GM23338 (cell line): ENCODE measurements at regions not wholly inside any gene's neighbourhood (a gene's known extent, or its start where the extent isn't known, plus 50 kb on each side); places are given as distances from the start of the nearest gene placed in this dataset.
"Not testable (repeated sequence)": the region's sequence is repeated elsewhere in the genome, so short reads cannot be mapped to it uniquely, and the experiment has no call there.

ENCODE experiments used
- ATAC-seq: fragments of 200-7000 bp; cut with Tn5 transposase; 3 replicates; pipeline ENCODE4 v1.9.1; 2020
- DNase-seq: peaks from one replicate; pipeline ENCODE4 v3.0.0-alpha.2; 2015; ENCODE audit warnings: low spot score
- H2AFZ ChIP-seq: fragments of 200-600 bp; sonication (generic); 2 replicates; pipeline ENCODE4 v1.8.0; 2016; ENCODE audit warnings: antibody characterized with exemption, mild to moderate bottlenecking, moderate library complexity
- H3F3A ChIP-seq: fragments of 200-600 bp; sonication (generic); replicated peaks from 2 replicates; pipeline ENCODE4 v1.8.0; 2017; ENCODE audit warnings: antibody characterized with exemption, mixed run types, low read depth
- H3K27ac ChIP-seq: fragments of 200-600 bp; sonication (generic); 2 replicates; pipeline ENCODE4 v1.6.1; 2016; ENCODE audit warnings: low read depth
- H3K27me3 ChIP-seq: fragments of 200-600 bp; sonication (generic); 2 replicates; pipeline ENCODE4 v1.8.0; 2016; ENCODE audit warnings: mild to moderate bottlenecking, mixed run types, moderate library complexity; ENCODE audit not compliant: insufficient read depth
- H3K36me3 ChIP-seq: fragments of 200-600 bp; sonication (generic); 2 replicates; pipeline ENCODE4 v1.8.0; 2016; ENCODE audit warnings: mild to moderate bottlenecking; ENCODE audit not compliant: insufficient read depth
- H3K4me1 ChIP-seq: fragments of 200-600 bp; sonication (generic); 2 replicates; pipeline ENCODE4 v1.8.0; 2016; ENCODE audit warnings: mild to moderate bottlenecking, moderate library complexity; ENCODE audit not compliant: insufficient read depth
- H3K4me2 ChIP-seq: fragments of 200-600 bp; sonication (generic); 2 replicates; pipeline ENCODE4 v1.7.1; 2017; ENCODE audit warnings: mixed run types
- H3K4me3 ChIP-seq: fragments of 200-600 bp; sonication (generic); 2 replicates; pipeline ENCODE4 v1.6.1; 2016; ENCODE audit warnings: mixed run types
- H3K79me2 ChIP-seq: fragments of 200-600 bp; sonication (generic); replicated peaks from 2 replicates; pipeline ENCODE4 v1.8.0; 2017; ENCODE audit warnings: mild to moderate bottlenecking; ENCODE audit not compliant: insufficient read depth
- H3K9me2 ChIP-seq: fragments of 200-600 bp; sonication (generic); 2 replicates; pipeline ENCODE4 v1.8.0; 2017; ENCODE audit not compliant: insufficient read depth
- H4K20me1 ChIP-seq: fragments of 200-600 bp; sonication (generic); replicated peaks from 2 replicates; pipeline ENCODE4 v1.8.0; 2017; ENCODE audit warnings: mild to moderate bottlenecking; ENCODE audit not compliant: insufficient read depth
- H3K27ac Mint-ChIP-seq: 2 replicates; pipeline ENCODE4 v1.8.0; 2020; ENCODE audit warnings: inconsistent platforms, mild to moderate bottlenecking, moderate library complexity, mixed read lengths
- H3K27me3 Mint-ChIP-seq: 3 replicates; pipeline ENCODE4 v1.8.0; 2022; ENCODE audit warnings: low read depth, mild to moderate bottlenecking, moderate library complexity, mixed read lengths, inconsistent platforms; ENCODE audit not compliant: insufficient read depth, poor library complexity
- H3K36me3 Mint-ChIP-seq: 3 replicates; pipeline ENCODE4 v1.8.0; 2021; ENCODE audit warnings: low read depth, mild to moderate bottlenecking, inconsistent platforms, moderate library complexity, mixed read lengths
- H3K4me1 Mint-ChIP-seq: 3 replicates; pipeline ENCODE4 v1.8.0; 2020; ENCODE audit warnings: mild to moderate bottlenecking, inconsistent platforms, mixed read lengths
- H3K4me3 Mint-ChIP-seq: 3 replicates; pipeline ENCODE4 v1.8.0; 2021; ENCODE audit warnings: moderate library complexity, mild to moderate bottlenecking, inconsistent platforms, mixed read lengths
- H3K9me3 Mint-ChIP-seq: 3 replicates; pipeline ENCODE4 v1.8.0; 2020; ENCODE audit warnings: moderate library complexity, mild to moderate bottlenecking, inconsistent platforms, mixed read lengths
- CTCF ChIP-seq, 2 experiments: fragments of 200-600 bp in 1 of 2; sonication (generic) in 1 of 2; conservative IDR thresholded peaks; 2 replicates each; pipeline versions ENCODE4 v1.5.1 to v1.6.1; 2016 to 2017; ENCODE audit warnings: antibody characterized with exemption in 2 of 2, low read depth in 2 of 2, mild to moderate bottlenecking in 2 of 2, moderate library complexity in 1 of 2
- EZH2 ChIP-seq: fragments of 200-600 bp; sonication (generic); IDR thresholded peaks from one replicate; pipeline ENCODE4 v1.8.0; 2017; ENCODE audit warnings: antibody characterized with exemption, mild to moderate bottlenecking, low read depth; ENCODE audit not compliant: unreplicated experiment
- EZH2phosphoT487 ChIP-seq: fragments of 200-600 bp; sonication (generic); IDR thresholded peaks from one replicate; pipeline ENCODE4 v1.8.1; 2018; ENCODE audit warnings: antibody characterized with exemption; ENCODE audit not compliant: unreplicated experiment
- STAT1 ChIP-seq: IDR thresholded peaks from one replicate; pipeline ENCODE4 v1.6.1; 2016; ENCODE audit warnings: antibody characterized with exemption; ENCODE audit not compliant: unreplicated experiment
- ZNF331 ChIP-seq: fragments of 250-450 bp; sonication (Bioruptor Pico); IDR thresholded peaks from 2 replicates; pipeline ENCODE4 v1.5.0; 2020; ENCODE audit warnings: low read depth, mild to moderate bottlenecking, moderate library complexity

GRCh38 chrX:42175843-42176242 is 252.5 kb upstream of the CASK start (continued):
- TF ChIP-seq EZH2phosphoT487: no peak
- no peak for TF ChIP-seq CTCF (conservative IDR thresholded peaks at IDR 0.05; ENCODE audit: low read depth in 2 of 2)
- no peak for TF ChIP-seq EZH2

- not testable (repeated sequence) for H3F3A ChIP-seq, H3K27ac Mint-ChIP-seq, H3K4me1 Mint-ChIP-seq, H3K27ac ChIP-seq, H2AFZ ChIP-seq, H3K27me3 Mint-ChIP-seq, H3K36me3 ChIP-seq, H3K4me2 ChIP-seq, H3K79me2 ChIP-seq, H3K9me2 ChIP-seq, H3K4me1 ChIP-seq, H3K4me3 ChIP-seq, H3K4me3 Mint-ChIP-seq, ATAC-seq, H3K27me3 ChIP-seq, H4K20me1 ChIP-seq, DNase-seq
- peaks cover 23% of the 10 kb centered on the region for H3K9me3 Mint-ChIP-seq
- peaks cover 25% of the 10 kb centered on the region; the same call in 2 of the 3 replicates for H3K36me3 Mint-ChIP-seq
Observed at GRCh38 chrX:42157923-42158322, 234.6 kb upstream of the CASK start.

- Histone ChIP-seq H3K4me3 (no peak overlapping the region), H3F3A (no peaks in the 10 kb centered on the region), H3K9me2 (no peaks in the 10 kb centered on the region), H3K4me2 (no peak overlapping the region), H2AFZ (no peak overlapping the region), H3K27ac (no peak overlapping the region), H3K79me2 (no peaks in the 10 kb centered on the region), H3K36me3 (no peaks in the 10 kb centered on the region), H4K20me1 (no peaks in the 10 kb centered on the region), H3K27me3 (no peaks in the 10 kb centered on the region), H3K4me1 (no peaks in the 10 kb centered on the region)
- H3K9me3 Mint-ChIP-seq: no peaks in the 10 kb centered on the region; the same call in 2 of the 3 replicates
- no peaks in the 10 kb centered on the region; the same call in 2 of the 3 replicates for H3K4me1 Mint-ChIP-seq
- H3K27ac Mint-ChIP-seq: no peak overlapping the region
- ATAC-seq (no peak), DNase-seq (no peak)
- no peak overlapping the region for H3K4me3 Mint-ChIP-seq
- peaks cover 1% of the 10 kb centered on the region for H3K27me3 Mint-ChIP-seq
- TF ChIP-seq STAT1 (no peak), CTCF (conservative IDR thresholded peaks at IDR 0.05; ENCODE audit: low read depth in 2 of 2) (no peak), ZNF331 (CRISPR knock-in tag) (no peak)
- no peaks in the 10 kb centered on the region for H3K36me3 Mint-ChIP-seq
Observed at GRCh38 chrX:42151808-42152207, 228.5 kb upstream of the CASK start.
